ENCODE measurements at regions not wholly inside any gene's neighbourhood (a gene's known extent, or its start where the extent isn't known, plus 50 kb on each side); places are given as distances from the start of the nearest gene placed in this dataset.
"Not testable (repeated sequence)": the region's sequence is repeated elsewhere in the genome, so short reads cannot be mapped to it uniquely, and the experiment has no call there.

GRCh38 chrX:79919958-79920357 lies 94.6 kb upstream of the TBX22 start:
- DNase-seq, result not testable (repeated sequence)

DNA sequence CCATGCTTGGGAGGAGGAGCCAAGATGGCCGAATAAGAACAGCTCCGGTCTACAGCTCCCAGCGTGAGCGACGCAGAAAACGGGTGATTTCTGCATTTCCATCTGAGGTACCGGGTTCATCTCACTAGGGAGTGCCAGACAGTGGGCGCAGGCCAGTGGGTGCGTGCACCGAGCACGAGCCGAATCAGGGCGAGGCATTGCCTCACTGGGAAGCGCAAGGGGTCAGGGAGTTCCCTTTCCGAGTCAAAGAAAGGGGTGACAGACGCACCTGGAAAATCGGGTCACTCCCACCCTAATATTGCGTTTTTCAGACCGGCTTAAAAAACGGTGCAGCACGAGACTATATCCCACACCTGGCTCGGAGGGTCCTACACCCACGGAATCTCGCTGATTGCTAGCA lies 87.8 kb upstream of the TBX22 start:
- DNase-seq, result peak; percentile 61

DNA sequence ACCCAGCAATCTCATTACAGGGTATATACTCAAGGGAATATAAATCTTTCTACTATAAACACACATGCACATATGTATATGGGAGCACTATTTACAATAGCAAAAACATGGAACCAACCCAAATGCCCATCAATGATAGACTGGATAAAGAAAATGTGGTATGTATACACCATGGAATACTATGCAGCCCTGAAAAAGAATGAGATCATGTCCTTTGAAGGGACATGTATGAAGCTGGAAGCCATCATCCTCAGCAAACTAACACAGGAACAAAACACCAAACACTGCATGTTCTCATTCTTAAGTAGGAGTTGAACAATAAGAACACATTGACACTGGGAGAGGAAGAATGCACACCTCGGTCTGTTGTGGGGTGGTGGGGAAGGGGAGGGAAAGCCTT lies 80.6 kb upstream of the TBX22 start:
- DNase-seq, result no peak

- DNase-seq, result not testable (repeated sequence)
Observed at GRCh38 chrX:79964173-79964572, 50.4 kb upstream of the TBX22 start.

All from DMS53 (cell line).